Naive B cell (primary cell): ENCODE measurements at regions not wholly inside any gene's neighbourhood (a gene's known extent, or its start where the extent isn't known, plus 50 kb on each side); places are given as distances from the start of the nearest gene placed in this dataset.

ENCODE experiments used
- ATAC-seq, 2 donors: fragments of 150-1000 bp; cut with Tn5 transposase; 2 replicates each; pipeline ENCODE4 v1.10.0; 2021; ENCODE audit warnings: low read depth in 2 of 2, mild to moderate bottlenecking in 2 of 2, moderate library complexity in 2 of 2
- DNase-seq: peaks from one replicate; pipeline ENCODE4 v3.0.0; 2022
- H3K27ac Mint-ChIP-seq, 6 donors: one replicate each; pipeline ENCODE4 v1.8.0; 2020 to 2022; ENCODE audit warnings: mild to moderate bottlenecking in 6 of 6, mixed read lengths in 6 of 6, moderate library complexity in 5 of 6, inconsistent platforms in 2 of 6
- H3K27me3 Mint-ChIP-seq, 3 donors: one replicate each; pipeline ENCODE4 v1.8.0; 2021 to 2022; ENCODE audit warnings: mixed read lengths in 3 of 3, mild to moderate bottlenecking in 1 of 3
- H3K36me3 Mint-ChIP-seq, 2 donors: one replicate each; pipeline ENCODE4 v1.8.0; 2020 to 2022; ENCODE audit warnings: mixed read lengths in 2 of 2, inconsistent platforms in 1 of 2, mild to moderate bottlenecking in 1 of 2
- H3K4me1 Mint-ChIP-seq, 3 donors: one replicate each; pipeline ENCODE4 v1.8.0; 2020 to 2022; ENCODE audit warnings: mixed read lengths in 3 of 3, inconsistent platforms in 1 of 3, mild to moderate bottlenecking in 1 of 3, moderate library complexity in 1 of 3
- H3K4me3 Mint-ChIP-seq, 8 donors: one replicate each; pipeline ENCODE4 v1.8.0; 2020 to 2022; ENCODE audit warnings: mild to moderate bottlenecking in 8 of 8, mixed read lengths in 8 of 8, moderate library complexity in 8 of 8, inconsistent platforms in 2 of 8
- H3K9me3 Mint-ChIP-seq, 7 donors: one replicate each; pipeline ENCODE4 v1.8.0; 2020 to 2022; ENCODE audit warnings: mixed read lengths in 7 of 7, mild to moderate bottlenecking in 5 of 7, inconsistent platforms in 2 of 7, moderate library complexity in 1 of 7

DNA sequence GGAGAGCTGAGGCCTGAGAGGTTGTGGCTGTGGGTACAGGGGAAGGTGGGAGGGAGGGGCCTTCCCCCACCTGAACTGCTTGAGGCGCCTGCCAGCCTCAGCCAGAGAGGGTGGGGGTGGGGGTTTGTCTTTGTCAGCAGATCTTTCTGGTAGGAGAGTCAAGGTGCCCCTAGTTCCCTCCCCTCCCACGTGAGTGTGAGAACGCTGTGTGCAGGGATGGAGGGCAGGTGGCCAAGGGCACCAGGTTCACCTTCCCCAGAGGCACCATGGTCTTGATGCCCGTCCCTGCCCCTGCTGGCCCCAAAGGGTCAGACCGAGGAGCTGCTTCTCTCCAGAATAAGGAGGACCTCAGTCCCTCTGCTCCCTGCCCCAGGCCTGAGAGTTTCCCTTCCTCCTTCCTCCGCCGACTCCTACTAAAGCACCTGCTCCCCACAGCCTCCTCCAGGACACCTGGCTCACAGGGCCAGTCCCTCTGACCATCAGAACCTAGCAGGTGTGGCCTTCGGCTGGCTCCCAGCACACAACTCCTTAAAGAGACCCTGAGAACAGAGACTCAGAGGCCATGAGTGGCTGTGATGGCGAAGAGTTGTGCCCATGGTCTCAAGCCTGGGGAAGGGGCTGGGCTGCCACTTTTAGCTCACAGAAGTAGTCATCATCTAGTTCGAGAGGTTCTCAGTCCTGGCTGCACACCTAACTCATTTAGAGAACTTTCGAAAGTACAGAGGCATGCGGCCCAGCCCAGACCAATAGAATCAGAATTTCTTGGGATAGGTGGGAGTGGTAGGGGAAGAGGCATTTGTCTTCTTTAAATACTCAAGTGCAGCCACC is 113.2 kb upstream of the LHX1 start:
- DNase-seq (no peak), ATAC-seq (no peak)
- Mint-ChIP-seq H3K9me3 (no peaks in the 10 kb centered on the region), H3K36me3 (no peaks in the 10 kb centered on the region), H3K4me3 (no peak overlapping the region), H3K4me1 (peaks cover 0 to under 1% (median 0%) of the 10 kb centered on the region in 3 donors), H3K27ac (no peak overlapping the region), H3K27me3 (peaks cover 52 to 83% (median 72%) of the 10 kb centered on the region in 3 donors)

DNA sequence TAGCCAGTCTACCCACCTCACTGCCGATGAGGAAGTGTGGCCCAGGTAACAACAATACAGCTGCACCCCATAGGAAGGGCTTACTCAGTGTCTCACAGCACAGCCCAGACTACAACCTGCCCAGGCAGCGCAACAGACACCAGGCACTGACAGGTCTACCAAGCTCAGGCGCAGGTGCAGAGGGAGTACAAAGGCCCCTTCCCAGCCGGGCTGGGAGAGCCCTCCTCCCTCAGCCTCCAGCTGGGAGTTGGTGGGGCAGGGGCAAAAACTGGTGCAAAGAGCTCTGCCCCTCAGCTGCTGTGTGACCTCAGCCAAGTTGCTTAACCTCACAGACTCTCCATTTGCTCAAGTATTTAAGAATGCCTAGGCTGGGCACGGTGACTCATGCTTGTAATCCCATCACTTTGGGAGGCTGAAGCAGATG is 112.6 kb upstream of the LHX1 start:
- ATAC-seq (no peak), DNase-seq (no peak)
- peaks cover 46 to 80% (median 76%) of the 10 kb centered on the region in 3 donors for H3K27me3 Mint-ChIP-seq
- H3K4me1 Mint-ChIP-seq = no peaks in the 10 kb centered on the region
- no peak overlapping the region for H3K4me3 Mint-ChIP-seq
- no peaks in the 10 kb centered on the region for H3K9me3 Mint-ChIP-seq
- no peak overlapping the region for H3K27ac Mint-ChIP-seq
- H3K36me3 Mint-ChIP-seq = no peaks in the 10 kb centered on the region

DNA sequence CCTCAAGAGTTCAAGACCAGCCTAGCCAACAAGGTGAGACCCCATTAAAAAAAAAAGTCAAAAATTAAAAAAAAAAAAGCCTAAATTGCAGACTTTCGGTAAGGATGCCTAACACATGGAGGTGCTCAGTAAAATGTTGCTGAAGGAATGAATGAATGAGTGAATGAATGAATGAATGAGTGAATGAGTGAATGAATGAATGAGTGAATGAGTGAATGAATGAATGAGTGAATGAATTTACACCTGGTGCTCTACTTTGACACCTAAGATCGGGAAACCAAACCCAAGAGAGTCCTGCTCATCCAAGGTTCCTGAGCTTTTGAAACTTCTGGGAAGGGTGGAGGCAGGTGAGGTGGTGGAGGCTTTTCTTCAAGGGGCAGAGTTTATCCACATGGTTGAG is 112.2 kb upstream of the LHX1 start:
- Mint-ChIP-seq H3K4me1 (no peaks in the 10 kb centered on the region), H3K4me3 (no peak overlapping the region), H3K27ac (no peak overlapping the region), H3K36me3 (no peaks in the 10 kb centered on the region), H3K9me3 (no peaks in the 10 kb centered on the region), H3K27me3 (peaks cover 46 to 77% (median 76%) of the 10 kb centered on the region in 3 donors)
- DNase-seq (no peak), ATAC-seq (no peak)

DNA sequence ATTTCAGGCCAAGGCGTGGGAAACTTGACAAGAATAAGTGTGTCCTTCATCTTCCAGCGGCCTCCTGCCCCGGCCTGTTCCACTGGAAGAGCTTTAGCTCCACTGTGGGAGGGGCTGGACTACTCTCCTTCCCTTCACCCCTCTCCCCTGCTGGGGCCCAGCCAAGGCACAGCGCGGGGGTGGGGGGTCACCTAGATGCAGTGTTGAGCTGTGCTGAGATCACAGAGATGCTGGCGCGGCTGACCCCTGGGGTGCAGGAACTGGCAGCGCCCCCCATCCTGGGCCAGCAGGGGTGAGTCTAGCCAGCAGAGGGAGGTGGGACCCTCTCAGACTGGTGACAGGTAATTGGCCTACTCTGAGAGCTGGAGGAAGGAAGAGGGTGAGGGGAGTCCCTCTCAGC is 111.8 kb upstream of the LHX1 start:
- peaks cover 46 to 76% (median 75%) of the 10 kb centered on the region in 3 donors for H3K27me3 Mint-ChIP-seq
- H3K4me1 Mint-ChIP-seq = no peaks in the 10 kb centered on the region
- no peak overlapping the region for H3K4me3 Mint-ChIP-seq
- no peak for DNase-seq
- ATAC-seq = no peak
- no peaks in the 10 kb centered on the region for H3K9me3 Mint-ChIP-seq
- no peak overlapping the region for H3K27ac Mint-ChIP-seq
- H3K36me3 Mint-ChIP-seq = no peaks in the 10 kb centered on the region

DNA sequence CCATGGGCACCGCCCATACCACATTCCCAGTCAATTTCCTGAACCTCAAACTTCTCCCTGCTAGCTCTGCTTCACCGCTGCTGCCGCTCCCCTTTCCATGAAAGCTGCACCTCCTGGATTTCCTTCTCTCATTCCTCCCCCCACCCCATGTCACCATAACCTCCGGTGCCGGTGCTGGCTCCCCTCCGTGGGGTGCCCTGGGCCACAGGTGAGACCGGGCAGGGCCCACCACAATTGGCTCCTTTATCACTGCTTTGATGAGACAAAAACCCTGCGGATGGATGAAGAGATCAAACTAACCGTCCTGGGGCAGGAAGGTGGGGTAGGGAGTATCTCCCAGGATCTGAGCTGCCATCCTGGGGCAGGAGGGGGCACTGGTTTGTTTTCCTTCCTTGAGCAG is 111.3 kb upstream of the LHX1 start:
- Mint-ChIP-seq H3K9me3 (no peaks in the 10 kb centered on the region), H3K36me3 (no peaks in the 10 kb centered on the region), H3K27ac (no peak overlapping the region), H3K4me1 (no peaks in the 10 kb centered on the region), H3K4me3 (no peak overlapping the region), H3K27me3 (peaks cover 42 to 72% (median 70%) of the 10 kb centered on the region in 3 donors)
- ATAC-seq (no peak), DNase-seq (no peak)

DNA sequence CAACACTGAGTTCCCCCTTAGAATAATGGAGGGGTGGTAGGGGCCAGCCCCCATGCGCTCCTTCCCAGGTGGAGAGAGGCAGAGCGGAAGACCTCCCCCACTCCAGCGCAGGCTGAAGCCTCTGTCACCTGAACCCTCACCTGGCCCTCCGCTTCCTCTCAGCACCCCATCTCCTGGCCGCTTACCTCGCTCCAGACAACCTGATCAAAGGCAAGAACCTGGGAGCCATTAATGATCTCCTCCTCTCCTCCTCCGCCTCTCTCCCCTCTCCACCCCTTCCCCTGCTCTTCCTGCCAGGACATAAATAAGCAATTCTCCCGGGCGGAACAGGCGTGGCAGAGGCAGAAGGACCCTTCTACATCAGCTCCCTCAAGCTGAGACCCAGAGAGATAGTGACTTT is 110.2 kb upstream of the LHX1 start:
- Mint-ChIP-seq H3K36me3 (no peaks in the 10 kb centered on the region), H3K4me1 (no peaks in the 10 kb centered on the region), H3K4me3 (peak overlapping the region in 1 of 8 donors; percentile 42), H3K27me3 (peaks cover 36 to 63% (median 60%) of the 10 kb centered on the region in 3 donors), H3K9me3 (no peaks in the 10 kb centered on the region), H3K27ac (no peak overlapping the region)
- DNase-seq (no peak), ATAC-seq (no peak)

DNA sequence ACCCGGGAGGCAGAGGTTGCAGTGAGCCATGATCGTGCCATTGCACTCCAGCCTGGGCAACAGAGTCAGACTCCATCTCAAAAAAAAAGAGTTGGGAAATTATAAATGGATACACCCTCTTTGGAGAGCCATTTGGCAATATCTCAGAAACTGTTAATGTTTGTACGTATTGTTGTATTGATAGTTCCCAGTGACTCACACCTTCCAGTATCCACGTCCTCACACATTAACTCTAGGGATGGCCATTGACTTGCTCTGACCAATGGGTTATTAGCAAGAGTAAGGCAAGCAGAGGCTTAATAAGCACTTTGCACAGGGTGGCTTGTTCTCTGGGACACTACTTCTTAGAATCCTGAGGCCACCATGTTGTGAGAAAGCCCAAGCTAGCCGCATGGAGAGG is 107.6 kb upstream of the LHX1 start:
- Mint-ChIP-seq H3K36me3 (no peaks in the 10 kb centered on the region), H3K4me1 (no peaks in the 10 kb centered on the region), H3K27ac (no peak overlapping the region), H3K27me3 (peaks cover 29 to 59% (median 49%) of the 10 kb centered on the region in 3 donors), H3K4me3 (no peak overlapping the region), H3K9me3 (peaks cover 0 to 3% (median 0%) of the 10 kb centered on the region in 7 donors)
- DNase-seq (no peak), ATAC-seq (no peak)

DNA sequence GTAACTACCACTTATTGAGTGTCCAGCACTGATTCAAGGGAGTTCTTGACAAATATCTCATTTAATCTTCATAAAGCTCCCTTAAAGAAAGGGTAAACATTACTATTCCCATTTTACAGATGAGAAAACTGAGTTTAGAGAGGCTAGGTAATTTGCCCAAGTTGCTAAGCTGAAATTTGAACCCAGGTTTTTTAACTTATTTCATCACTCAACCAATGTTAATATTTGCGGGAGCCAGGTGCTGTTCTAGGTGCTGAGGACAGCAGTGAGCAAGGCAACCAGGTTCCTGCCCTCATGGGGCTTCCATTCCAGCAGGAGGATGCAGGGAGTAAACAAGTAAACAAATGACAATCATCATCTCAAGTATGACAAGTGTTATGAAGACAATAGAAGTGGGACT is 104.0 kb upstream of the LHX1 start:
- Mint-ChIP-seq H3K27me3 (peaks cover 23 to 51% (median 28%) of the 10 kb centered on the region in 3 donors), H3K4me3 (no peak overlapping the region), H3K36me3 (no peaks in the 10 kb centered on the region), H3K27ac (no peak overlapping the region), H3K9me3 (peaks cover 0 to 9% (median 5%) of the 10 kb centered on the region in 7 donors), H3K4me1 (peaks cover 0 to 4% (median 0%) of the 10 kb centered on the region in 3 donors)
- no peak for DNase-seq
- no peak for ATAC-seq

DNA sequence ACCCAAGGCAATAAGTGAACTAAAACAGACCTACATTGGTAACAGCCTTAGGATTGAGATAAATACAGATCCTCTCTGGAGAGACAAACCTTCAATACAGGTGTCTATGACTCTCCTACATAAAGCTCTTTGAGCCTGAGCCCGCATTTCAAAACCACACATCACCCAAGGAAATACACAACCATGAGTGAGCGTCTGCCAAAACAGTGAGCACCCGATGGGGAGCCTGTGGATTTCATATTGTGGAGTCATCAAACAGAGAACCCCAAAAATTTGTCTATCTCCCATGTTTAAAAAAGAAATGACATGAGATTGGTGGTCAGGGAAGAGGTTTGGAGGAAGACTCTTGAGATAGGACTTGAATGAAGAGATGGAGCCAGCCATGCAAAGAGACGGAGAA is 102.2 kb upstream of the LHX1 start:
- Mint-ChIP-seq H3K9me3 (peaks cover 0 to 12% (median 5%) of the 10 kb centered on the region in 7 donors), H3K4me1 (peaks cover 0 to 4% (median 0%) of the 10 kb centered on the region in 3 donors), H3K36me3 (no peaks in the 10 kb centered on the region), H3K27ac (no peak overlapping the region), H3K27me3 (peaks cover 16 to 51% (median 17%) of the 10 kb centered on the region in 3 donors), H3K4me3 (no peak overlapping the region)
- ATAC-seq (no peak), DNase-seq (no peak)

DNA sequence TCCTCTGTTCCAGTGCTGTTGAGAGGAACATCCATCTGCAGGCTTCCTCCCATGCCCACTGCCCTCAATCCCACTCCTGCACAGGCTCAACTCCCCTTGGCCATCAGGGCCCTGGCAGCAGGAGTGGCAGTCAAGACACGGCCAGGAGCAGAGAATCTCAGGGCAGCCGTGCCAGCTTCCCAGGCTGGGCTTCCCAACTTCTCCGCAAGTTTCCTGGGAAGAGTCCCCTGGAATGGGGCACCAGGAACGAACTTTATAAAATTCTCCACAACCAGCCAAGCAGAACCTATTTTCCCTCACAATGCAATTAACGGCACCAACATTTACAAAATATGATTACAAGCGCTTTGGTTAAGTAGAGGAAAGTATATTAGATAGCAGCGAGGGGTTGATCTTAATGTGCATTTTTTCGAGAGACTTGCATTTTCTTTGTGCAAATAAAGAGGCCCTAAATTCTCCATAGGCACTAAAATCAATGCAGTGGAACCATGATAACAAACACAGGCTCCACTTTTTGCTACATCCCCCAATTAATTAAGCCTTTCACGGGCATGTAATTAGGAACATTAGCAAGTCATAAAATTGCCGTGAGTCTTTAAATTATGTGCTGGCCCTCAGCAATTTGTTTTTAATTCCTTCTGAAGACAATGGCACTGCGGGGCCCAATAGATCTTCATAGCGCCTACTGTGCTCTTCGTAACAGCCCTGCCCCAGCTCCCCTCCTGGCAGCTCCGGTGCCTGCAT is 99.9 kb upstream of the LHX1 start:
- ATAC-seq (no peak), DNase-seq (no peak)
- Mint-ChIP-seq H3K4me3 (no peak overlapping the region), H3K4me1 (peaks cover 0 to 4% (median 0%) of the 10 kb centered on the region in 3 donors), H3K9me3 (peaks cover 5 to 17% (median 10%) of the 10 kb centered on the region in 7 donors), H3K27me3 (peaks cover 28 to 63% (median 33%) of the 10 kb centered on the region in 3 donors), H3K27ac (no peak overlapping the region), H3K36me3 (no peaks in the 10 kb centered on the region)

DNA sequence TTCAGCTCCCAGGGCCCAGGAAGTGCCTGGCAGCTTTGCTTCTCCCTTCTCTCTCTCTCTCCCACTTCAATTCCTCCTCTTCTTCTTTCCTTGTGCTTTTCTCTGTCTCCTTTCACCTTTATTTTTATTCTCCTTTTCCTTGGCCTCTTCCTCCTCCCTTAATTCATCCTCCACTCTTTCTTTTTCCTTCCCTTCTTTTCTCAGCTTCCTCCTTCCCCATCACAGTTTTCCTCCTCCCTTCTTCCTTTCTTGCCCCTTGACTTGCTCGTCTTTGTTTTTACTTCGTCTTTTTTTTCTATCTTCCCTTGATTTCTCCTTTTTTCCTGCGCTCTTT is 99.4 kb upstream of the LHX1 start:
- Mint-ChIP-seq H3K9me3 (peaks cover 5 to 17% (median 10%) of the 10 kb centered on the region in 7 donors), H3K4me3 (no peak overlapping the region), H3K36me3 (no peaks in the 10 kb centered on the region), H3K27ac (peak overlapping the region in 1 of 6 donors; percentile 2), H3K4me1 (peaks cover 0 to 4% (median 0%) of the 10 kb centered on the region in 3 donors), H3K27me3 (peaks cover 33 to 67% (median 37%) of the 10 kb centered on the region in 3 donors)
- DNase-seq = no peak
- ATAC-seq = no peak

DNA sequence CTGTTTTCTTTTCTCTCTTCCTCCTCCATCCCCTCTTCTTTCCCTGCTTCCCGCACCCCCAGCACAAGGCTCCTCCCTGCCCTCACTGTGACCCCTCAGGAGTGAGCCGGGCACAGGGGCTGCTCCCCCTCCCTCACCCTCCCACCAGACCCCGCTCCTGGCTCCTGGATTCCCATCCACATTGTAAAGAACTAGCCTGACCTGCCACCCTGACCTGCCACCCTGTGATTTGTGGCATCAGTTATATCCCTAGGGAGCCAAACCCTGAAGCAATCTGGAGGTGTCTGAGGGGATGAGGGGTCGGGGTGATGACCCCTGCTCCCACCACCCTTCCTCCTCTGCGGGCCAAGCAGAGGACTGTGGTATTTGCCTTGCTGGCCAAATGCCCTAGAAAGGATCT is 98.0 kb upstream of the LHX1 start:
- no peak for DNase-seq
- Mint-ChIP-seq H3K9me3 (peaks cover 5 to 17% (median 9%) of the 10 kb centered on the region in 7 donors), H3K4me3 (no peak overlapping the region), H3K4me1 (peaks cover 0 to 4% (median 0%) of the 10 kb centered on the region in 3 donors), H3K36me3 (no peaks in the 10 kb centered on the region), H3K27ac (no peak overlapping the region), H3K27me3 (peaks cover 34 to 76% (median 50%) of the 10 kb centered on the region in 3 donors)
- ATAC-seq = no peak

DNA sequence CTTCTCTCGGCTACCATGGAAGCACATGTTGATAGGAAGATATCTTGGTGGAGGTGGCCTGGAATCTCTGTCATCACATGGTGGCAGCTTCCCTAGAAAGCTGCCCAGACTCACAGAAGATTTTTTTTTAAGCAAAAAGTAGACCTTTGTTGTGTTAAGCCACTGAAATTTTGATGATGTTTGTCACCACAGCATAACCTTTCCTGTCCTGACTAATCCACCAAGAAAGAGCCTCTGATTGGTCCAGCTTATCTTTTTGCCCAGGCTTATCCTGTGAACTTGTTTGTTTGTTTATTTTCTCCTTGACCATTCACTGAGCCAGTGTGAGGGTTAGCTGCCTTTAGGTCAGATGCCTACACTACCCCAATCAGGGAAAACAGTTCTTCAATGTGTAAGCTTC is 96.5 kb upstream of the LHX1 start:
- H3K9me3 Mint-ChIP-seq = peaks cover 1 to 12% (median 5%) of the 10 kb centered on the region in 7 donors
- H3K4me1 Mint-ChIP-seq = peaks cover 0 to 4% (median 0%) of the 10 kb centered on the region in 3 donors
- H3K27ac Mint-ChIP-seq = no peak overlapping the region
- peaks cover 37 to 78% (median 57%) of the 10 kb centered on the region in 3 donors for H3K27me3 Mint-ChIP-seq
- DNase-seq = no peak
- H3K36me3 Mint-ChIP-seq = no peaks in the 10 kb centered on the region
- H3K4me3 Mint-ChIP-seq = no peak overlapping the region
- no peak for ATAC-seq
